NCI-H1694 treated with DMSO at 0.1 percent for 48 hours (cell line): ENCODE measurements at regions not wholly inside any gene's neighbourhood (a gene's known extent, or its start where the extent isn't known, plus 50 kb on each side); places are given as distances from the start of the nearest gene placed in this dataset.

ENCODE experiments used
- DNase-seq: peaks from one replicate; lab custom pipeline; 2025; lab: John Stamatoyannopoulos, UW

- no peak for DNase-seq
These were observed 66.8 kb upstream of the BCHE start for GRCh38 chr3:165903885-165904630.

- DNase-seq = no peak
These were observed 61.8 kb upstream of the BCHE start for GRCh38 chr3:165899066-165899465.

- no peak for DNase-seq
These were observed 59.9 kb upstream of the BCHE start for GRCh38 chr3:165897137-165897536.

- DNase-seq = peak; percentile 13
These were observed 58.7 kb upstream of the BCHE start for GRCh38 chr3:165895919-165896318.

- DNase-seq = no peak
These were observed 55.3 kb upstream of the BCHE start for GRCh38 chr3:165892565-165892964.
